CD4-positive, alpha-beta T cell treated with Interleukin-4 for 1 hour (primary cell): ENCODE measurements at regions not wholly inside any gene's neighbourhood (a gene's known extent, or its start where the extent isn't known, plus 50 kb on each side); places are given as distances from the start of the nearest gene placed in this dataset.

ENCODE experiments used
- DNase-seq, 2 donors: peaks; one replicate each; pipeline ENCODE4 v3.0.0-alpha.2; 2020 to 2022

GRCh38 chr11:104522123-104522522, 358.2 kb upstream of the PDGFD start:
- no peak for DNase-seq

GRCh38 chr11:104510169-104510568, 346.2 kb upstream of the PDGFD start:
- no peak for DNase-seq

- DNase-seq: no peak
Measured at GRCh38 chr11:104490182-104490581, 326.2 kb upstream of the PDGFD start.

- no peak for DNase-seq
Measured at GRCh38 chr11:104488561-104488960, 324.6 kb upstream of the PDGFD start.

DNA sequence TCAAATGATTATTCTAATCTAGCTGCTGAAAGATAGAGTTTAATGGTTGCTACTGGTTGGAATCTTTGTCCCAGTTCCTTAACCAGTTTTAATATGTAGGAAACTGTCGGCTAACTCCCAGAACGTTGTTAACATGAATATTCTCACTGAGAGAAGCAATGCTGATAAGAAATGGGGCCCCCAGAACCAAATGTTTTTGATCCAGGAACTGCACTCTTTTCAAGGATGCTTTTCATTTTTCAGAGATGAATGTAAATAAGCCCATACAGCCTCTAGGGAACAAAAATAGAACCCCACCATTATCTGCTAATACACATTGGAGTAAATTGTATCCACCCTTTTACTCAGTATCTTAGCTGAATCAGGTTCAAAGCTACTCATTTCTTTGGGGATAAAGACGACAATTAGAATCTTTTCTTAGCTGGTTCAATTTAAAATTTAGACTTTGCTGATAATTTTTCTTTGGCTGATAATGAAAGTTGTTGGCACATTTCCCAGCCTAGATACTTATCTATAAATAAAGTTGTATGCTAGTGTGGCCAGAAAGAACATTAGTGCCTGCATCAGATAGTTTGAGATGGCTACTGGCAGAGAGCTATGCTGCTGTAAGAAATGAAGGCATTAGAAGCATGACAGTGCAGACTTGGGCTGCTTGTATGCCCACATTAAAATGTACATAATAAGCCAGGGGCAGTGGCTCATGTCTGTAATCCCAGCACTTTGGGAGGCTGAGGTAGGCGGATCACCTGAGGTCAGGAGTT, 323.3 kb upstream of the PDGFD start:
- no peak for DNase-seq

GRCh38 chr11:104484804-104485554, 321.0 kb upstream of the PDGFD start:
- no peak for DNase-seq

DNA sequence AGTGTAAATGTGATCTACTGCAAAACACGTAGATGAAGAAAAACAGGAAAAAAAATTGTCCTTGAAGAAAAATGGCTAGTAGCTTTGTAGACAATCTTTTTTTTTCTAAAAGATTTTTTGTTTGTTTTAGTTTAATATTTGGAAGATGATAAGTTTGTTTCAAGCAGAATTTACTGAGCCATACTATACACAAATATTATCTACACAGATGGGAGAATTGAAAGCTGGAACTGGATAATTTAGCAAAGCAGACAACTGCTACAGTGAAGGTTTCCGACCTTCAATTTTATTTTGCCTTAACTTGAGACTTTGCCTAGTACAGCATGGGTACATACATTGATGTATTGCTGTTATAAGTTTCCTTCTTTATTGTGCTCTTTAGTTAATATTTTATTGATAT, 313.0 kb upstream of the PDGFD start:
- no peak for DNase-seq

DNA sequence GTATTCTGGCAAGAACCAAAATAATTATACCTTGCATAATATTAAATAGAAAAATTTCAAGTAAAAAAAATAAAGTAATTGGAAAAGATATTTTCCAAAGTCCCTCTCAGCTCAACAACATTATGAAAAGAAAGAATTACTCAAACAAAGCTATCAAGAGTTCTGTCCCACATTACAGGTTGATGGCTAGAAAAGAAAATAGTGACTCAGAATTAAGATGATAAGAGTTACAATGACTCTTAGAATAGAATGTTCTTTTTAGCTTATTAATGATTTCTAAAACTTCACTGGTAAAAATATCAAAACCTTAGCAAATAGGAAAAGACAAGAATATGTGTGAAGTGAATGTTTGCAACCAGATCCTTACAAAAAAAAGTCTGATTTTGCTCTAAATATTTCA, 312.5 kb upstream of the PDGFD start:
- DNase-seq: no peak

- DNase-seq: no peak
Measured at GRCh38 chr11:104467404-104467803, 303.5 kb upstream of the PDGFD start.

GRCh38 chr11:104465321-104465720, 301.4 kb upstream of the PDGFD start:
- no peak for DNase-seq

GRCh38 chr11:104464691-104465090, 300.7 kb upstream of the PDGFD start:
- no peak for DNase-seq

- DNase-seq: no peak
Measured at GRCh38 chr11:104462341-104462740, 298.4 kb upstream of the PDGFD start.

DNA sequence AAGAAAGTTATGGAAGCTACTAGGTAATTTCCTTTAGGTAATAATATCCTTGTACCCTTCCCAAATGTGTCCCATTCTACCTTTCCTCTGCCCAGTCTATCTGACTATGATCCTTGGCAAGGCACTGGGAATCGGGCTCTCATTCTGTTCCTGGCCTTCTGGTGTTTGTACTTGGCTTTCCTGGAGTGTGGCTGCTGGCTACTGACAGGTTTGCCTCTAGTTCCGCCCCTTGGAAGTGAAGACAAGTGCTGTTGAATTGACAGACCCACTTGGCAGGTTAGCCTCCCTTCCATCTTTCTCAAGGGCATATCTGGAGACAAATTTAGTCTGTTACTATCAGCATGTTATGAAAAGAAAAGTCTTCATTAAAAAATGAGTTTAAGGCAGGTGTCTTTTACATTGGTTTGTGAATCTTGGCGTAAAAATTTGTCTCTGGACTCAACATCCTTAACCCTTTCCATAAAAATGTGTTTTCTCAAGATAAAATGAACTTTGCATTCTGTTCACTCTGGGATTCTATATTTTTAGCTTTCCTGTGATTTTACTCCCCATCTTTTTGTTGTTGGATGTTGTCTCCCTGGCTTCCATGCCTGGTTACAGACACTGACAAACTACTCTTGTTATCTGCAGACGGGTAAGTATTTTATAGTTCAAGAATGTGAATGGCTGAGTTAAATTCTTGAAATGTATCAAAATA, 287.4 kb upstream of the PDGFD start:
- no peak for DNase-seq

DNA sequence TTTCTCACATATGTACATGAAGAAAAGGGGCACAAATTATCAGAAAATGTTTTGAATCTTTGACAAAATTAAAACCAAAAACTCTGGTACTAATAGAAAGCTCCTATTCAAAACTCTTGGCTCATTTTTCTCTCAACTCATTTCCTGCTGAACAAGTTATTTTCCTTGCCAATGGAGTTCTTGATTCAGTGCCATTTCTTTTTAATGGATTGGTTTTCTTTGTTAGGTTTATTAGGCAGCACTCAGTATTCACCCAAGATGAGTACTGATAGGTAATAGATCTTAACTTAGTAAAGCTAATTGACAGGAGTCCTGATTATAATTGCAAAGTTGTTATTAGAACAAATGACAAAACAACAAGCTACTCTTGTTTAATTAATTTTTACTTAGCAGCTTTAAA, 279.4 kb upstream of the PDGFD start:
- DNase-seq: no peak

DNA sequence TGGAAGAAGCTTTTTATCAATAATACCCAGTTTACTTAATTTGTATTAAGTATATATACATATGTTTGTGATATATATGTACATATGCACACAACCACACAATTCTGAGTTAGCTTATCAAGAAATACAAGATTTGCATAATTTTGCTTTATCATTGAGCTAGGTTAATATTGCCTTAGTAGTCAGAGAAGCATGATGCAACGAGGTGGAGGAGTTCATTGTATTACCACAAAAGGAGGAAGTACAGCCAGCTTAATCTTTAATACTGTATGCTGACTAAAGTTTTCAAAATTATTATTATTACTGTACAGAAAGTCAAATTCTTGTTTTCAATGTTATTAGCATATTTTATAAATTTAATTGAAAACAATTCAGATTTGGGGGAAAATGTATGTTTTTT, 278.4 kb upstream of the PDGFD start:
- DNase-seq: no peak

GRCh38 chr11:104435494-104435893, 271.5 kb upstream of the PDGFD start:
- DNase-seq: no peak

DNA sequence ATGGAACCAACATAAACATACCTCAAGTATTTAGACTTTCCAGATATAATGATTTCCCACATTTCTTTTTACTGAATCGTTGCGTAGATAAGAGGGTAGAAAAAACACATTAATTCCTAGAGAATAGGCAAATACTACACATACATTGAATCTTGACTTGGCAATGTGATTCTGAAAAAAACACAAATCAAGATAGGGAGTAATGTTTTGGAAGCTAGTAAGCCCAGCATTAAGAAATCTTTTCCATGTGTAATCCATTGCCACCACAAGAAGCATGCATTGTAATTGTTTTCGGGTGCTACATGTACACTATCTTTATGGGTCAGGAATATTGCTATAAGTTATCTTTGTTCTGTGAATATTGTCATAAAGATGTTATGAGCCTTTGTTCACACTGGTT, 269.8 kb upstream of the PDGFD start:
- DNase-seq: no peak

- no peak for DNase-seq
Measured at GRCh38 chr11:104432981-104433380, 269.0 kb upstream of the PDGFD start.

DNA sequence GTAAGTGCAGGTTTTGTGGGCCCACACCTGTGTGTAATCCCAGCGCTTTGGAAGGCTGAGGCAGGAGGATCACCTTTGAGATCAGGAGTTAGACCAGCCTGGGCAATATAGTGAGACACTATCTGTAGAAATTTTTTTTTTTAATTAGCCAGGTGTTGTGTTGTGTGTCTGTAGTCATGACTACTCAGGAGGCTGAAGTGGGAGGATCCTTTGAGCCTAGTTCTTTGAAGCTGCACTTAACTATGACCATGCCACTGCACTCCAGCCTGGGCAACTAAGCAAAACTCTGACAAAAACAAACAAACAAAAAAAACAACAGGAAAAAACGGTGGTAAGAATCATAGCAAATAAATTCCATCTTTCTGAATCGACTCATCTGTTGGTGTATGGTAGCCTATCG, 268.6 kb upstream of the PDGFD start:
- DNase-seq: no peak

DNA sequence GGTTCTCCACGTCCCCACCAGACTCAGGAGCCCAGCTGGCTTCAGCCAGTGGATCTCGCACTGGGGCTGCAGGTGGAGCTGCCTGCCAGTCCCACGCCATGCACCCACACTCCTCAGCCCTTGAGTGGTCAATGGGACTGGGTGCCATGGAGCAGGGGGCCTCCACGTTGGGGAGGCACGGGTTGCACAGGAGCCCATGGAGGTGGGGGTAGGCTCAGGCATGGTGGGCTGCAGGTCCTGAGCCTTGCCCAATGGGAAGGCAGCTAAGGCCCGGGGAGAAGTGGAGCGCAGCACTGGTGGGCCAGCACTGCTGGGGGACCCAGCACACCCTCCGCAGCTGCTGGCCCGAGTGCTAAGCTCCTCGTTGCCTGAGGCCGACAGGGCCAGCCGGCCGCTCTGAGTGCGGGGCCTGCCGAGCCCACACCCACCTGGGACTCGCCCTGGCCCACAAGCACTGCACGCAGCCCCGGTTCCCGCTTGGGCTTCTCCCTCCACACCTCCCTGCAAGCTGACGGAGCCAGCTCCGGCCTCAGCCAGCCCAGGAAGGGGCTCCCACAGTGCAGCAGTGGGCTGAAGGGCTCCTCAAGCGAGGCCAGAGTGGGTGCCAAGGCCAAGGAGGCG, 258.5 kb upstream of the PDGFD start:
- DNase-seq: no peak

GRCh38 chr11:104410336-104410735, 246.4 kb upstream of the PDGFD start:
- DNase-seq: no peak

- no peak for DNase-seq
Measured at GRCh38 chr11:104408630-104409029, 244.7 kb upstream of the PDGFD start.

- no peak for DNase-seq
Measured at GRCh38 chr11:104405277-104405676, 241.3 kb upstream of the PDGFD start.
